ENCODE measurements at regions not wholly inside any gene's neighbourhood (a gene's known extent, or its start where the extent isn't known, plus 50 kb on each side); places are given as distances from the start of the nearest gene placed in this dataset.

DNA sequence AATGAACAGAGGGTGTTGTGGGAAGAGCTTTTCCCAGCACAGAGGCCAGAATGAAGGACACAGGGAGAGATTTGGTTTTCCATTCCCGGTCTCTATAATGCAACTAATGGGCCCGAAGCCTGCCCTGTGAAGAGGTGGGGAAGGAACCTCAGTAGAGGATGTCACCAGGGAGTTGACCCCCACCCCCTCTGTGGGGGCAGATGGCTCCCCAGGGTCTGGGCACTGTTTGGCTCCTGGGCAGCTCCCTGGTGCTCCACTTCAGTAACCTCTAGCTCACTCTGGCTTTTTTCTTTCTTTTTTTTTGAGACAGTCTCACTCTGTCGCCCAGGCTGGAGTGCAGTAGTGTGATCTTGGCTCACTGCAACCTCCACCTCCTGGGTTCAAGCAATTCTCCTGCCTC lies 109.1 kb upstream of the DLG1 start:
- H3K4me1 Mint-ChIP-seq (ENCODE audit: low read depth) = no peaks in the 10 kb centered on the region
- ChIA-PET CTCF (no interaction called here), POLR2A (no interaction called here)

DNA sequence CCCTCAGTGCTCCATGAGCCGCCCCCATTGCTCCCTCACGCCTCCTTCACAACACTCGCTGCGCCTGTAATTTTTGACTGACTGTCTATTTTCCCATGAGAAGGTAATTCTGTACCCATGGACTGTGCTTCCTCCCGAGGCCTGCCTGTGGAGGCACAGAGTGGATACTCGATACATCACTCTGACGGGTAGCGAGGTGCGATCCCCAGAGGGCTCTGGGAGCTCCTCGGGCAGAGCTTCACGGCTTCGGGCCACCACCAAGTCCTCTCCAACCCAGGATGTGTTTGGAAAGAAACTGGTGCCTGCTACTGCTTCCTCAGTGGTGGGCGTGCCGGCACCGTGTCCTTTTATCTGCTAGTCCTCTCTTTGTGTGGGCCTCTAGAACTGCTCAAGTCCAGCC lies 108.6 kb upstream of the DLG1 start:
- intact Hi-C loops (cut with DNase I, micrococcal nuclease) = no loop called here
- Mint-ChIP-seq H3K27ac (no peak overlapping the region), H3K9me3 (no peaks in the 10 kb centered on the region), H3K27me3 (peaks cover 11% of the 10 kb centered on the region), H3K36me3 (ENCODE audit: low read depth) (no peaks in the 10 kb centered on the region), H3K4me3 (no peak overlapping the region), H3K4me1 (ENCODE audit: low read depth) (no peaks in the 10 kb centered on the region)
- H3K27me3 ChIP-seq (ENCODE audit: control insufficient read depth in 1 of 2, insufficient read depth in 2 of 2, low read length in 2 of 2) = peaks cover 0 to 3% of the 10 kb centered on the region in 2 experiments
- ChIA-PET POLR2A (no interaction called here), CTCF (no interaction called here)
- TF ChIP-seq, protein P1, sequence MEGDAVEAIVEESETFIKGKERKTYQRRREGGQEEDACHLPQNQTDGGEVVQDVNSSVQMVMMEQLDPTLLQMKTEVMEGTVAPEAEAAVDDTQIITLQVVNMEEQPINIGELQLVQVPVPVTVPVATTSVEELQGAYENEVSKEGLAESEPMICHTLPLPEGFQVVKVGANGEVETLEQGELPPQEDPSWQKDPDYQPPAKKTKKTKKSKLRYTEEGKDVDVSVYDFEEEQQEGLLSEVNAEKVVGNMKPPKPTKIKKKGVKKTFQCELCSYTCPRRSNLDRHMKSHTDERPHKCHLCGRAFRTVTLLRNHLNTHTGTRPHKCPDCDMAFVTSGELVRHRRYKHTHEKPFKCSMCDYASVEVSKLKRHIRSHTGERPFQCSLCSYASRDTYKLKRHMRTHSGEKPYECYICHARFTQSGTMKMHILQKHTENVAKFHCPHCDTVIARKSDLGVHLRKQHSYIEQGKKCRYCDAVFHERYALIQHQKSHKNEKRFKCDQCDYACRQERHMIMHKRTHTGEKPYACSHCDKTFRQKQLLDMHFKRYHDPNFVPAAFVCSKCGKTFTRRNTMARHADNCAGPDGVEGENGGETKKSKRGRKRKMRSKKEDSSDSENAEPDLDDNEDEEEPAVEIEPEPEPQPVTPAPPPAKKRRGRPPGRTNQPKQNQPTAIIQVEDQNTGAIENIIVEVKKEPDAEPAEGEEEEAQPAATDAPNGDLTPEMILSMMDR (IDR thresholded peaks at IDR 0.05) = no peak
- no peak overlapping the region for H3K4me3 ChIP-seq (ENCODE audit: low read length)
- H3K36me3 ChIP-seq (ENCODE audit: insufficient read depth, low read length) = no peaks in the 10 kb centered on the region
- no peak for ATAC-seq (ENCODE audit: poor library complexity)
- no peaks in the 10 kb centered on the region for H3K9me3 ChIP-seq (ENCODE audit: control insufficient read depth in 1 of 2, insufficient read depth in 1 of 2, low read length in 2 of 2)
- H3K4me1 ChIP-seq (ENCODE audit: insufficient read depth, low read length) = no peaks in the 10 kb centered on the region
- no peak for DNase-seq
- no peak overlapping the region for H3K27ac ChIP-seq (ENCODE audit: low read depth in 1 of 2, low read length in 2 of 2)

More for the DNA sequence above, 109.1 kb upstream of the DLG1 start:
- intact Hi-C loops (cut with DNase I, micrococcal nuclease) = no loop called here
- H3K27me3 ChIP-seq (ENCODE audit: control insufficient read depth in 1 of 2, insufficient read depth in 2 of 2, low read length in 2 of 2) = peaks cover 0 to 3% of the 10 kb centered on the region in 2 experiments
- H3K27me3 Mint-ChIP-seq = peaks cover 11% of the 10 kb centered on the region
- no peaks in the 10 kb centered on the region for H3K36me3 Mint-ChIP-seq (ENCODE audit: low read depth)
- no peak for ATAC-seq (ENCODE audit: poor library complexity)
- H3K4me3 Mint-ChIP-seq = no peak overlapping the region
- H3K27ac ChIP-seq (ENCODE audit: low read depth in 1 of 2, low read length in 2 of 2) = no peak overlapping the region
- H3K4me3 ChIP-seq (ENCODE audit: low read length) = no peak overlapping the region
- DNase-seq = no peak
- no peaks in the 10 kb centered on the region for H3K36me3 ChIP-seq (ENCODE audit: insufficient read depth, low read length)
- TF ChIP-seq, protein P1 (IDR thresholded peaks at IDR 0.05) = no peak
- no peak overlapping the region for H3K27ac Mint-ChIP-seq
- H3K4me1 ChIP-seq (ENCODE audit: insufficient read depth, low read length) = no peaks in the 10 kb centered on the region
- no peaks in the 10 kb centered on the region for H3K9me3 ChIP-seq (ENCODE audit: control insufficient read depth in 1 of 2, insufficient read depth in 1 of 2, low read length in 2 of 2)
- no peaks in the 10 kb centered on the region for H3K9me3 Mint-ChIP-seq

DNA sequence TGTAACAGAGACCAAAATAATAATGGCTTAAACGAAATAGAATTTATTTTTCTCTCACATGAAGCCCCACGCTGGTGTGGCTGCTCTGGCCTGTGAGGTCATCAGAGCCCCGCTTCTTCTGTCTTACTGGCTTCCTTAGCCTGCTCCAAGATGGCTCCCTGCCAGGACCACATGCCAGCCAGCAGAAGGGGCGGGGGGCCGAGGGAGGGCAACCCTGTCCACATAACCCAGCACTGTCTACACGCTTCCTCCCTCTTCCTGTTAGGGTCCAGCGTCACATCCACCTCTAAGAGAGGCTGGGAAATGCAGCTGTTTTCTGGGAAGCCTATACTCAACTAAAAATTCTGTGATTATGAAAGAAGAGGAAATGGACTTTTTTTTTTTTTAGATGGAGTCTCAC lies 107.9 kb upstream of the DLG1 start:
- intact Hi-C loops (cut with DNase I, micrococcal nuclease) = no loop called here
- Histone ChIP-seq H3K27me3 (ENCODE audit: control insufficient read depth in 1 of 2, insufficient read depth in 2 of 2, low read length in 2 of 2) (peaks cover 0 to 3% of the 10 kb centered on the region in 2 experiments), H3K36me3 (ENCODE audit: insufficient read depth, low read length) (no peaks in the 10 kb centered on the region), H3K4me3 (ENCODE audit: low read length) (no peak overlapping the region), H3K9me3 (ENCODE audit: control insufficient read depth in 1 of 2, insufficient read depth in 1 of 2, low read length in 2 of 2) (no peaks in the 10 kb centered on the region), H3K4me1 (ENCODE audit: insufficient read depth, low read length) (no peaks in the 10 kb centered on the region), H3K27ac (ENCODE audit: low read depth in 1 of 2, low read length in 2 of 2) (no peak overlapping the region)
- no peaks in the 10 kb centered on the region for H3K36me3 Mint-ChIP-seq (ENCODE audit: low read depth)
- ChIA-PET POLR2A (no interaction called here), CTCF (no interaction called here)
- no peaks in the 10 kb centered on the region for H3K9me3 Mint-ChIP-seq
- ATAC-seq (ENCODE audit: poor library complexity) (no peak), DNase-seq (no peak)
- H3K27ac Mint-ChIP-seq = no peak overlapping the region
- peaks cover 11% of the 10 kb centered on the region for H3K27me3 Mint-ChIP-seq
- H3K4me3 Mint-ChIP-seq = no peak overlapping the region
- TF ChIP-seq, protein P1 (IDR thresholded peaks at IDR 0.05) = no peak
- no peaks in the 10 kb centered on the region for H3K4me1 Mint-ChIP-seq (ENCODE audit: low read depth)
